NCI-H1417 (cell line): ENCODE measurements at regions not wholly inside any gene's neighbourhood (a gene's known extent, or its start where the extent isn't known, plus 50 kb on each side); places are given as distances from the start of the nearest gene placed in this dataset.
A peak's percentile ranks its signal among the peaks of the same experiment; 100 is the strongest.
"Not testable (repeated sequence)": the region's sequence is repeated elsewhere in the genome, so short reads cannot be mapped to it uniquely, and the experiment has no call there.

ENCODE experiments used
- DNase-seq, 3 experiments: peaks; one replicate each; lab custom pipeline; 2025; lab: John Stamatoyannopoulos, UW

DNA sequence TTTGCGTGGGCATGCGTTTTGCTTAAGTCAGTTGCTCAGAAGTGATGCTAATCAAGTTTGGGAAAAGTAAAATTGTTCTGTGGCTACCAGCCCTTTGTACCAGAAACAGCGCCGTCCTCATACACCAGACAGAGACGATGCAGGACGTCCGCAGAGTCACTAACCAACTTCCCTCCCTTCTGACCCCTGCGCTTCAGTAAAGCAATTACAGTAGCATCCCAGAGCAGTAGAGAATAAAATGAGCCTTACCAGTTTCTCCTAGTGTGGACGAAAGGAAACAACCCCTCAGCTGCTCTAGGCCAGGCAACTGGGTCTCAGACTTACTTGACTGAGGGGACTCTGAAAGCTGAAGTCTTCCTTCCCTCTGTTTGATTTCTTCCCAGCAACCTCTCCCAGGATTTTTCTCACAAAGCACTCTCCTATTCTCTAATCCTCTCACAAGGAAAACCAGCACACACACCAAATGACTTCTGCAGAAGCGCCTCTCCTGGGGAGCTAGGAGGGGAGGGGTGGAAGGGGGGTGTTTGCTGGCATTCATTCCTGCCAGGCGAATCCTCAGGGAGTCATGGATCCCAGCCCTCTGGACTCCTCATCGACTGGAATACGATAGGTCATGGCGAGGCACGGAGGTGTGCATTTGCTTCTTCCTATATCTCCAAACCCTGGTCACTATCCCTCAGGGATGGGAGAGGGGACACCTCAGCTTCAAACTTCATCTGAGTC lies 56.0 kb upstream of the MID1 start:
- no peak for DNase-seq

GRCh38 chrX:10677490-10677889 lies 57.1 kb upstream of the MID1 start:
- DNase-seq = peak in 2 of 3 experiments; percentile 30 to 70

GRCh38 chrX:10679387-10679786 lies 59.0 kb upstream of the MID1 start:
- DNase-seq = no peak

DNA sequence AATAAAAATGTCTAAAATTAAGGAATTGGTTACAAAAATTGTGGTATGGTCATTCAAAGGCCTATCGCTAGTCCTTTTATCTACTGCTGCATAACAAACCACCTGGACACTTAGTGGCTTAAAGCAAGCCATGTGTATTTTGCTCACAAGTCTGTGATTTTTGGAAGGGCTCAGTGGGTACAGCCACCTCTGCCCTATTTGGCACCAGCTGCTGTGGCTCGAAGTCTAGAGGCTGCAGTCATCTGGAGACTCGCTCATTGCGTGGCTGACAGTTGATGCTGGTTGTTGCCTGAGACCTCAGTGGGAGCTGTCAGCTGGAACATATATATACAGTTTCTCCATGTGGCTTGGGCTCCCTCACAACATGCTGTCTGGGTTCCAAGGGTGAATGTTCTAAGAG lies 60.8 kb upstream of the MID1 start:
- DNase-seq = no peak

GRCh38 chrX:10683631-10684030 lies 63.2 kb upstream of the MID1 start:
- DNase-seq = not testable (repeated sequence)

GRCh38 chrX:10685923-10686595 lies 65.7 kb upstream of the MID1 start:
- no peak for DNase-seq

- not testable (repeated sequence) for DNase-seq
Measured at GRCh38 chrX:10691751-10692150, 71.4 kb upstream of the MID1 start.

DNA sequence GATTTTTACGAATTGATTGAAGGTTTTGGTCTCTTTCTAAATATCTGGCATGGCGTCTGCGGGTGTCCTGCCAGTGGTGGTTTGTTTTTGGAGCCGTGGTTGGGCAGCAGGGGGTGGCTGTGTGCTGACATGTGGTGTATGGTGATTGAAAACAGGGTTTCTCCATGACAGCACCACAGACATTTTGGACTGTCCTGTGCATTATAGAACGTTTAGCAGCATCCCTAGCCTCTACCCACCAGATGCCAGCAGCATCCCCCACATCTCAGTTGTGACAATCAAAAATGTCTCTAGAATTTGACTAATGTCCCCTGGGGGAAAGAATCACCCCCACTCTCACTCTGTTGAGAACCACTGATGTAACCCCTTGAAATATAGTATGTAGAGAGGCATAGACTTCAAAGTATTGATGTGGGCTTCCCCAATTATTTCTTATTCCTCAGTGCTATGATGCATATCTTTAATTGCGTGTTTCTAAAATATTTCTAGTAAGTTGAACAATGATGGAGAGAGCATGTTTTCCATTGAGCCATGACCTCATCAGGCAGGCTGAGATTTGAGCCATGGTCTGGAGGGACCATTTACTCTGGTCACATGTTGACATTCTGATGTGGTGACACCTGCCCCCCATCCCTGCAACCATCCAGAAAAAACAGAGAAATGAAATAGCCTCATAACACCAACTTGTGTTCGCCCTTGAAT lies 77.4 kb upstream of the MID1 start:
- no peak for DNase-seq

DNA sequence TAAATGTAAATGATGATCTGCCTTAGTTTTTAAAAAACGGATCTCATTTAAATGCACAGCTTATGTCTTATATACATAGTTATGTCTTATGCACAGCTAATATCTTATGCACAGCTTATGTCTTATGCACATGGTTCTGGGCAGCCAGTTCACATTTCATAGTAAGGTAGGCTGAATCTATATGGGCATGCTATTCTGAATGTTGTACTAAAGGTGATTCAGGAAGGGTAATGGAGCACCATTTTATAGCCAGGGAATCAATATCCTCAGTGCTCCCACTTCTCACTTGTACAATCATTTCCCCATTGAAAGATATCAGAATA lies 77.9 kb upstream of the MID1 start:
- no peak for DNase-seq

- no peak for DNase-seq
Measured at GRCh38 chrX:10702031-10702430, 81.6 kb upstream of the MID1 start.

DNA sequence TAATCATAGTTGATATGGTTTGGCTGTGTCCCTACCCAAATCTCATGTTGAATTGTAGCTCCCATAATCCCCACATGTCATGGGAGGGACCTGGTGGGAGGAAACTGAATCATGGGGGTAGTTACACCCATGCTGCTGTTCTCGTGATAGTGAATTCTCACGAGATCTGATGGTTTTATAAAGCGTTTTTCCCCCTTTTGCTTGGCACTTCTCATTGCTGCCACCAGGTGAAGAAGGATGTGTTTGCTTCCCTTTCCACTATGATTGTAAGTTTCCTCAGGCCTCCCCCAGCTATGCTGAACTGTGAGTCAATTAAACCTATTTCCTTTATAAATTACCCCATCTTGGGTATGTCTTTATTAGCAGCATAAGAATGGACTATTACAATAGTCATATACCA lies 86.0 kb upstream of the MID1 start:
- not testable (repeated sequence) for DNase-seq

DNA sequence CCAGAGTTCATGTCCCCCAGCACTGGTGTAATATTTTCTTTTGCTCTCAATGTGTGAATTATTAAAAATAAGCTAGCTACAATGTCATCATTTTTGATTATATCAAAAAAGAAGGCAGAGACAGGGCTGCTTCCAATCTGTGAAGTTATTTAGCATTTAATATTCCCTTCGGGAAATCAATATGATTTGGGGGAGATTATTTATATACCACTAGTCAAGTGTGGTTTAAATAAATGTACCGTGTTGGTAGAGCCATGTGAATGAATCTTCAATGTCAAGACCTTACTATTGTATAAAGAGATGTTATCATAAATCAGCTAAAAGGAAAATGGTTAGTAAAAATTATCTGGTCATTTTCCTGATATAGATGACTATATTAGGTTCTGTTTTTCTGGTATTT lies 87.4 kb upstream of the MID1 start:
- DNase-seq = no peak

DNA sequence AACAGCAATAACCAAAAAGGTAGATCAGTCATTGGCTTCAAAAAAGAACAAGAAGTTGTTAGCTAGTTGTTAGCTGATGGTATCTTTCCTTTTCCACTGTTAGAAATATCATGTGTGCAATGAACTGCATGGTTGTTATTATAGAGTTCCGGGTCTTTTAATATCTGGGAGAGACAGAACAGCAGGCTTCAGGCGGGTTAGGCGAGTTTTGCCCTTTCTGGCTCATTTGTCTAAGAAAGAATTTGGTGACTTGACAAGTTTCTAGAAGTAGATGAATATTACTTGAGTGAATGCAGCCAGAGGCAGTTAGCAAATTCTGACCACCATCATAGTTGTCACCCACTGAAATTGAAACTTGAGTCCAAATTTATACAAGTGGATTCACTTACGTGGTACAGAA lies 88.9 kb upstream of the MID1 start:
- no peak for DNase-seq

DNA sequence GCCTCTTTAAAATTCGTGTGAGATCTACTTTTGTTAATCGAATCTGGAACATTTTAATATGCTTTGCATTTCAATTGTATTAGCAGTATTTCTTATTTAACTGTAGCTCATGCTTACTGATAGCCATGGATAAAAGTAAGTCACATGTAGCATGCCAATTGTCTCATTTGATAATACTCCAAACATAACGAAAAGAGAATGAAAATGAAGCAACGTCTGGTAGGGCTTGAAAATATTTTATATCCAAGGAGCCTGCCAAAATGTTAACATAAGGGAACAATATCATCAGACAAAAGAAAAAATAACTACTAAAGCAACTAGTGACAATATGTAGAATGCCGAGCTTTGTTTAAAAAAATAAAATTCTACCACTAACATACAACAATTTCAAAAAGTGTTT lies 94.1 kb upstream of the MID1 start:
- no peak for DNase-seq

DNA sequence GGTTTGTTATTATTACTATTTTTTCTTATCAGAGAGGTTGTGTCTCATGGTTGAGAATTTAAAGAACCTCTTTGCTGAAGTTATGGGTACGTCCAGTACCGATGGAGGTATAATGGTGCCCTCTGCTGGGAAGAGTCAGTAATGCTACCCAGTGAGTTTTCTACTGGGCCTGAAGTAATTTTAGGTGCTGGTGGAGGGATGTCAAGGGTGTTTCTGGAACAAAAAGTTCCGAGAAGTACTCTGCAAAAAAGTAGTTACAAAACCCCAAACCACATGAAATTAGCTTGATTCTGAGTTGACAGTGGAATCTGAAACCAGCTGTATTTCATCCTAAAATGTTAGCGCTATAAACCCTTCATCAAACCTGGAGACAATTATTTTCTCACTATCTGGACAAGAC lies 102.5 kb upstream of the MID1 start:
- peak; percentile 44 to 80 (median 54) for DNase-seq

GRCh38 chrX:10725071-10725470 lies 104.7 kb upstream of the MID1 start:
- DNase-seq = peak in 1 of 3 experiments; percentile 18

GRCh38 chrX:10726647-10727046 lies 106.3 kb upstream of the MID1 start:
- DNase-seq = no peak

- DNase-seq = peak in 1 of 3 experiments; percentile 8
Measured at GRCh38 chrX:10728806-10729389, 108.5 kb upstream of the MID1 start.

DNA sequence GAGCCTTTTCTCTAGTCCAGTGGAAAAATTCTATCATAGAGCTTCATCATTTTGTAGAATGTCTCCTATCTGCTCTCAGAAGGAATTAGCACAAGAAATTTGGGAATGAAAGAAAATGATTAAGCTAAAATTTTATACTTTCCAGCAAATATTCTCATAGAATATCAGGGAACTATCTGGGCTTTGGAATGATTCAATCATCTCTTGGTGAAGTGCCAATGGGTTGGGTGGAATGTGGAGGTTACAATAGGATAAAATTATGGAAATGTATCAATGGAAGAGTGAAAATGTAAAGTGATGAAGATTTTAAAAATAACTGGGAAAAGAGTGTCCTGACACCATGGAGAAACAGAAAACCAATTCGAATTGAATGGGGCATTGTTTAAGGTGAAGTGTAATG lies 119.0 kb upstream of the MID1 start:
- DNase-seq = no peak

DNA sequence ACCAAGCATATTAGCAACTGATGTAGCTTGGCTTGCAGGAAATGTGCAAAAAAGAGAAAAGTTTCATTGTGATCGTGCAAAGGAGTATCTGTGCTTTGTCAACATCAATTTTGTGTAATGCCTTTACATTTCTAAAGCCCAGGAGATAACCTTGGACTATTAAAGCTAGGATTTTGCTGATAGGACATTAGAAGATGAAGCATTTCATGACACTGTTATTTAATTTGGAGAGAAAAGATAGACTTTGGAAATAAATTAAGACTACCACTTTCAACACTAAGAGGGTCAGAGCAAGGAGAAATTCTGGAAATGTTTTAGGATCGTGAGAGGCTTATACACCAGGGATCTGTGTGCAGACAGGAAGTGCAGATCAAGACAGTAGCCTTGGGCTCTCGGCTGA lies 120.6 kb upstream of the MID1 start:
- no peak for DNase-seq

DNA sequence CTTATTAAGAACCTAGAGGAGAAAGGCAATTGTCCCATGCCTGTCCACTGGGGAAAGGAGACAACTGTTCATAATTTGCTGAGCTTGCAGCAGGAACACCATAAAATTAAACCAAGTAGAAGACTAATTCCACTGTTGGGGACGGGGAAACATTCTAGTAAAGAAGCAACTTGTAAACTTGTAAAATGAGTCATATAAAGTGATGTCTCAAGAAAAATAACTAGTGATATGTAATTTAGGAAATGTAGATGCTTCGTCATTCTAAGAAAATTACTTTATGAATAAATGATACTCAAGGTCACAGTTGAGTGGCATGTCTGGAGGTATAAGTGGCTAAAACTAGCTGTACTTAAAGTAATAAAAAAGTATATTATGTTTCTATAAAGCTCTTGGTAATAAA lies 121.2 kb upstream of the MID1 start:
- no peak for DNase-seq

DNA sequence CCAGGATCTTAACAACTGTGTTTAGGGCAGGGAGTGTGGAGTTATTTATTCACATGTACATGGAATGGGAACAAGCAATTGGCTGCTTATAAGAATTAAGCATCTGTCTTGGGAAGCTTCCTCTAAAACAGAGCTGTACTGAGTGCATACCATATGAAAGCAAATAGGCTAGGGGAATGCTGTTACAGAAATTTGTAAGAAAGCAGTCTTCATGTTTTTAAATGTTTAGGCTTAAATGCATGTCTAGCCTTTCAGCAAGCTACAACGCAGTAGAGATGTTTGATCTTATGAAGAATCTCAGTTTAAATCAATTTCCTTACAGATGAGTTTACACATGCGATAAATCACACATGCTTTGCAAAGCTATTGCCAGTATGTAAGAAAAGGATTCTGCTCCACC lies 123.1 kb upstream of the MID1 start:
- no peak for DNase-seq

DNA sequence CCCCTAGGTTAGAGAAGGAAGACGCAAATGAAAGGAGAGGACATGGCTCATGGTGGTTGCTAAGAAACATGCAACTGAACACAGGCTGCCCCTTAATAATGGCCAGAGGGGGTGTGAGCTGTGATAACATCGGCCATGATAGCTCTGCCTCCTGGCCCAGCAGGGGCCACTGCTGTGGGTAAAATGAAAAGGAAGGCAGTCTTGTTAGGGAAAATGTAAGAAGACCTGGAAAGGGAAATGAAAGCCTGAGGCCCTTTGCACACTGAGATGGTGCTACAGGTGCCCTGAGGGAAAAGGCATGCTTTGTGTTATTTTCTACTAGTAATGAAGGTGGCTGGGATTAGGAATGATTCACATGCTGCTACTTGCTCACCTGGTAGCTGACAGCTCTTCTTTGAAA lies 123.6 kb upstream of the MID1 start:
- DNase-seq = peak in 2 of 3 experiments; percentile 73 to 93
